Central memory CD8-positive, alpha-beta T cell (primary cell): ENCODE measurements at regions not wholly inside any gene's neighbourhood (a gene's known extent, or its start where the extent isn't known, plus 50 kb on each side); places are given as distances from the start of the nearest gene placed in this dataset.

Experiments used
- ATAC-seq: fragments of 150-1000 bp; cut with Tn5 transposase; replicated peaks from 2 replicates; pipeline ENCODE4 v1.10.0; 2022; ENCODE audit warnings: mild to moderate bottlenecking, moderate FRiP score, moderate number of reproducible peaks; ENCODE audit not compliant: poor library complexity, severe bottlenecking; ENCODE audit errors: extremely low read depth
- DNase-seq, 2 donors: peaks; one replicate each; pipeline ENCODE4 v3.0.0; 2021; ENCODE audit warnings: low spot score in 2 of 2
- H3K27ac Mint-ChIP-seq: one replicate; pipeline ENCODE4 v1.8.0; 2022; ENCODE audit warnings: low read depth, mild to moderate bottlenecking, moderate library complexity, mixed read lengths
- H3K27me3 Mint-ChIP-seq: one replicate; pipeline ENCODE4 v1.8.0; 2022; ENCODE audit warnings: mixed read lengths
- H3K36me3 Mint-ChIP-seq: one replicate; pipeline ENCODE4 v1.8.0; 2022; ENCODE audit warnings: mild to moderate bottlenecking, moderate library complexity, mixed read lengths; ENCODE audit not compliant: insufficient read depth
- H3K4me1 Mint-ChIP-seq: one replicate; pipeline ENCODE4 v1.8.0; 2022; ENCODE audit warnings: mixed read lengths
- H3K4me3 Mint-ChIP-seq: one replicate; pipeline ENCODE4 v1.8.0; 2022; ENCODE audit warnings: mild to moderate bottlenecking, moderate library complexity, mixed read lengths
- H3K9me3 Mint-ChIP-seq: one replicate; pipeline ENCODE4 v1.8.0; 2022; ENCODE audit warnings: mixed read lengths

DNA sequence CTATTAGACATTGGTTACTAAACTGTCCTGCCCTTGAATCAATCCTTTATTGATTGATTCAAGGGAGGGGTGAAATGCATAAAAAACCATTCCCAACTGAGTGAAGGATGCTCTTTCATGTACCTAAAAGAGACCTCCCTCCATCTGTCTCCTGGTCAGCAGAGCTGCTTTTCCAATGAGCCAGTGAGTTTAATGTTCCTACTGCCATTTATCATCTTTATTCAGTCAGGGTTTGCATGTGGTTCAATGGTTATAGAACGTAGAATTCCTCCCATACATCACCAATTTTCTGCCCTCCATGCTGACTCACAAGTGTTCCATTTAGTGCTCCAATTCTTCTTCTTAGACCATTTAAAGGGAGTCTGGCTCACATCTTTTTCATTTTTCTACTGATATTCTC is 199.1 kb upstream of the PCSK5 start:
- Mint-ChIP-seq H3K27me3 (no peaks in the 10 kb centered on the region), H3K4me3 (no peak overlapping the region), H3K4me1 (no peaks in the 10 kb centered on the region), H3K36me3 (no peaks in the 10 kb centered on the region), H3K27ac (no peak overlapping the region), H3K9me3 (peaks cover 12% of the 10 kb centered on the region)
- DNase-seq (no peak), ATAC-seq (no peak)

- Mint-ChIP-seq H3K36me3 (no peaks in the 10 kb centered on the region), H3K4me3 (no peak overlapping the region), H3K27me3 (no peaks in the 10 kb centered on the region), H3K4me1 (no peaks in the 10 kb centered on the region), H3K27ac (no peak overlapping the region), H3K9me3 (peaks cover 12% of the 10 kb centered on the region)
- no peak for ATAC-seq
- no peak for DNase-seq
Observed at GRCh38 chr9:75692309-75692708, 198.2 kb upstream of the PCSK5 start.

GRCh38 chr9:75695921-75696320 is 194.6 kb upstream of the PCSK5 start:
- Mint-ChIP-seq H3K4me3 (no peak overlapping the region), H3K27me3 (no peaks in the 10 kb centered on the region), H3K36me3 (no peaks in the 10 kb centered on the region), H3K27ac (no peak overlapping the region), H3K4me1 (no peaks in the 10 kb centered on the region), H3K9me3 (peaks cover 15% of the 10 kb centered on the region)
- no peak for DNase-seq
- ATAC-seq: no peak

DNA sequence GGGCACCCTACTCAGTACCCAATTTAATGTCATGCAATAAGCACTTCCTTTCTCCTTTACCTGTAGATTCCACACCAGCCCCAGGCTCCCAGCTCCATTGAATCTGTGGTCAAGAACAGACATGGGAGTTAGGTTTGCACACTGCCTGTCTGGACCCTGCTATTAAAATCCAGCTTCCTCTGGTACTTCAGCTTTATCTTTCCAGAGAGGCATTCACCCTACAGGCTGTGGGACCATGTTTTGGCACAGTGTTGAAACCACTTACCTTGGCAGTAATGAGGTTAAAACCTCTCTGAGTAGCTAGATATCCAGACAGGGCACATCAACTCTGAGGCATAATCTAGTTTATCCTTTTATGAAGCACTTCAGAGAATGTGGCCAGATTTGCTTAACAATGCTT is 191.5 kb upstream of the PCSK5 start:
- peaks cover 9% of the 10 kb centered on the region for H3K9me3 Mint-ChIP-seq
- no peak overlapping the region for H3K27ac Mint-ChIP-seq

DNA sequence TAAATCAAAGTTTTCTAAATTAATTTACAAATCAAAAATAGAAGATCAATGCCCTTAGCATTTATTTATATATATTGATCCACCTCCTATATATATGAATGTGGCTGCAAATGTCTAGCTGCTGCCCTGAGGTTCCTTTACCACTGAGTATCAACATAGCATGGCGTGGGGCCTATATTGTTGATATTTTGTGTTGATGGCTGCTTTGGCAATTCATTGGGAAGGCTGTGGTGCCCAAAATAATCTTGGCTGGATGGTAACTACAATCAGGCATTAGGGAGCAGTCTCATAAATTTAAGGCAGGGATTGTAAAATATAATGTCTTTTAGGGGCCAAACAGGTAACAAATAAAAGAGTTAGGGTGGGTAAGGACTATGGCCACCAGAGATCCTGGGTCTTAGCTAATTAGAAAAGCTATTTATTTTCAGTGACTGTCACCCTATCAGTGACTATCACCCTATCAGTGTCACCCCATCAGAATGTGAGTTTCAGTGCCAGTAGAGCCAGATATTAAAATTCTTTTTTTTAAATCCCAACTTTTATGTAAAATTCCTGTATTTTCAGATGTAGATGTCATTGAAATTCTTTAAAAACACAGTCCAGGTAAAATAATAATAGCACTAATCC is 190.7 kb upstream of the PCSK5 start:
- H3K27ac Mint-ChIP-seq: no peak overlapping the region
- no peak overlapping the region for H3K4me3 Mint-ChIP-seq
- no peak for ATAC-seq
- no peak for DNase-seq
- no peaks in the 10 kb centered on the region for H3K4me1 Mint-ChIP-seq
- peaks cover 3% of the 10 kb centered on the region for H3K9me3 Mint-ChIP-seq
- H3K27me3 Mint-ChIP-seq: no peaks in the 10 kb centered on the region
- H3K36me3 Mint-ChIP-seq: no peaks in the 10 kb centered on the region

More for the DNA sequence above, 191.5 kb upstream of the PCSK5 start:
- H3K4me3 Mint-ChIP-seq: no peak overlapping the region
- no peaks in the 10 kb centered on the region for H3K27me3 Mint-ChIP-seq
- no peaks in the 10 kb centered on the region for H3K36me3 Mint-ChIP-seq
- ATAC-seq: no peak
- DNase-seq: no peak
- no peaks in the 10 kb centered on the region for H3K4me1 Mint-ChIP-seq

DNA sequence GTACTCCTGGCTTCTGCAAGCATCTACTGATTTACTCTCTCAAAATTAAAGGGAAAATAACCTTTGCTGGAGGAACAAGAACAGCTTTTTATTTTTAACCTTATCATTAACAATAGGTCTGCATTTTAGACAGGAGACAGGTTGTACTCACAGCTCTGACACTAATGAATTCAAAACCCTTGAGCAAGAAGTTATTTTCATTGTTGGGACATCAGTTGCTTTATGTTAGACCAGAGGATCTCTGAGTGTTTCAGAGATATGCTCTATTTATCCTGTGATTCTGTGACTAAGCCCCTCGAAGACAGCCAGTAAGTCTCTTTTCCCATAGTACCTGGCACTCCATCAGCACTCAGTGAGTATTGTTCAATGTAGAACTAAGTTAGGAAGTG is 190.2 kb upstream of the PCSK5 start:
- Mint-ChIP-seq H3K27ac (no peak overlapping the region), H3K27me3 (no peaks in the 10 kb centered on the region), H3K9me3 (peaks cover 3% of the 10 kb centered on the region), H3K36me3 (no peaks in the 10 kb centered on the region), H3K4me1 (no peaks in the 10 kb centered on the region), H3K4me3 (no peak overlapping the region)
- DNase-seq: no peak
- no peak for ATAC-seq

DNA sequence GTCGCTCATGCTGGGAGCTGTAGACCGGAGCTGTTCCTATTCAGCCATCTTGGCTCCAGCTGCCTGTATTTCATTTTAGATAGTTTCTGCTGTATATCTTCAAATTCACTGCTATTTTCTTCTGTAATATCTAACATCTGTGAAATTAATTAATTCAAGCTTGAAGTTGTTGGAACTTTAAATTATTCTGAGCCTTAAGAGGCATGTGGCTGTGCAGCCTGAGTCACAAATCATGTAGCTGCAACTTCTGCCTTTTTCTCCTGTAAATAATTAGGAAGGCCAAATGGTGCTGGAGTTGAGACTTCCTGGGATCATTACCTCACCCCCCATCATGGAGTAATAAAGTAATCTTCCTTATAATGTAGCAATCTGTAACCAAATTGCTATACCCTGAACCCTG is 183.3 kb upstream of the PCSK5 start:
- H3K9me3 Mint-ChIP-seq: peaks cover 6% of the 10 kb centered on the region
- no peak overlapping the region for H3K4me3 Mint-ChIP-seq
- ATAC-seq (no peak), DNase-seq (no peak)
- no peaks in the 10 kb centered on the region for H3K27me3 Mint-ChIP-seq
- no peak overlapping the region for H3K27ac Mint-ChIP-seq
- no peaks in the 10 kb centered on the region for H3K36me3 Mint-ChIP-seq
- H3K4me1 Mint-ChIP-seq: no peaks in the 10 kb centered on the region

GRCh38 chr9:75709698-75710097 is 180.8 kb upstream of the PCSK5 start:
- Mint-ChIP-seq H3K27ac (no peak overlapping the region), H3K4me1 (no peaks in the 10 kb centered on the region), H3K27me3 (no peaks in the 10 kb centered on the region), H3K9me3 (peaks cover 6% of the 10 kb centered on the region), H3K36me3 (no peaks in the 10 kb centered on the region), H3K4me3 (no peak overlapping the region)
- DNase-seq (no peak), ATAC-seq (no peak)

DNA sequence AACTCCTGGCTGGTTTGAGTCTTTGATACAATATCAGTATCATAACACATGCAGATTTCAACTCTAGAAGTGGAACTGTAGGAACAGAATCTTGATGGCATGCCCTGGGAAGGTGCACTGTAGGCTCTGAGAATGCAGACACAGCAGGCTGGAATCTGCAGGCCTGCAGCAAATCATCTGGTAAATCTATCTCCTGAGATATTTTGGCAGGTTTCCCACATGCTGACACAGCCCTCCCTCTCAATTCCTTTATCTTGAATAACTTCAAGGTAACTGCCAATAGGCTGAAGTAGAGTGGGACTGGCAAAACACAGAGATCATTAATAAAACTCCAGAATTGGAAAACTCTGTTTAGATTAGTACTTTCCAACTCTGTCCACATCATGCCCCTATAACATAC is 177.8 kb upstream of the PCSK5 start:
- DNase-seq: no peak
- Mint-ChIP-seq H3K36me3 (no peaks in the 10 kb centered on the region), H3K27me3 (no peaks in the 10 kb centered on the region), H3K4me3 (no peak overlapping the region), H3K9me3 (no peaks in the 10 kb centered on the region), H3K27ac (no peak overlapping the region), H3K4me1 (no peaks in the 10 kb centered on the region)
- ATAC-seq: no peak

GRCh38 chr9:75713335-75713734 is 177.1 kb upstream of the PCSK5 start:
- Mint-ChIP-seq H3K4me3 (no peak overlapping the region), H3K36me3 (no peaks in the 10 kb centered on the region), H3K4me1 (no peaks in the 10 kb centered on the region), H3K27me3 (no peaks in the 10 kb centered on the region), H3K27ac (no peak overlapping the region), H3K9me3 (no peaks in the 10 kb centered on the region)
- ATAC-seq: no peak
- DNase-seq: no peak

- Mint-ChIP-seq H3K27me3 (no peaks in the 10 kb centered on the region), H3K4me3 (no peak overlapping the region), H3K9me3 (no peaks in the 10 kb centered on the region), H3K4me1 (no peaks in the 10 kb centered on the region), H3K27ac (no peak overlapping the region), H3K36me3 (no peaks in the 10 kb centered on the region)
- no peak for ATAC-seq
- DNase-seq: no peak
Observed at GRCh38 chr9:75715360-75715759, 175.1 kb upstream of the PCSK5 start.

DNA sequence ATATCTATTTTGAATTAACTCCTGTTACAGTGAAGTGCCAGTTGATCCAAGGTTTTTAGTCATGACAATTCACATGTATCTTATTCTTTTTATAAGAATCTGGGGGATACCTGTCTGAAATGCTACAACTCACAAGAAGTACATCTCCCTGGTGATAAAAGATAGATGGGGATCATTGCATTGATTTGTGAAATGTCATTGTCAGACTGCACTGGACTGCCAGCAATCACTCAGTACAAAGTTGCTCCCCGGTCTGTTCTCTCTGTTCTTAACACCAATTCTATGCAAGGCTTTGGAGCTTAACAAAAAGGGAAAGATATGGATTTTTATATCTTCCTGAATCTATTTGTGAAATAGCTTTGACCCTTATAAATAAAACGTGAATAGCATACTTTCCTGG is 171.8 kb upstream of the PCSK5 start:
- no peak overlapping the region for H3K4me3 Mint-ChIP-seq
- no peaks in the 10 kb centered on the region for H3K27me3 Mint-ChIP-seq
- DNase-seq (no peak), ATAC-seq (no peak)
- no peak overlapping the region for H3K27ac Mint-ChIP-seq
- no peaks in the 10 kb centered on the region for H3K36me3 Mint-ChIP-seq
- no peaks in the 10 kb centered on the region for H3K4me1 Mint-ChIP-seq
- no peaks in the 10 kb centered on the region for H3K9me3 Mint-ChIP-seq

GRCh38 chr9:75728391-75728790 is 162.1 kb upstream of the PCSK5 start:
- Mint-ChIP-seq H3K27me3 (no peaks in the 10 kb centered on the region), H3K4me1 (no peaks in the 10 kb centered on the region), H3K4me3 (no peak overlapping the region), H3K27ac (no peak overlapping the region), H3K36me3 (no peaks in the 10 kb centered on the region), H3K9me3 (peaks cover 26% of the 10 kb centered on the region)
- no peak for DNase-seq
- no peak for ATAC-seq

- Mint-ChIP-seq H3K4me1 (no peaks in the 10 kb centered on the region), H3K36me3 (no peaks in the 10 kb centered on the region), H3K4me3 (no peak overlapping the region), H3K27me3 (no peaks in the 10 kb centered on the region), H3K9me3 (peaks cover 25% of the 10 kb centered on the region), H3K27ac (no peak overlapping the region)
- ATAC-seq (no peak), DNase-seq (no peak)
Observed at GRCh38 chr9:75734802-75735201, 155.7 kb upstream of the PCSK5 start.
